ENCODE measurements at regions not wholly inside any gene's neighbourhood (a gene's known extent, or its start where the extent isn't known, plus 50 kb on each side); places are given as distances from the start of the nearest gene placed in this dataset.

DNA sequence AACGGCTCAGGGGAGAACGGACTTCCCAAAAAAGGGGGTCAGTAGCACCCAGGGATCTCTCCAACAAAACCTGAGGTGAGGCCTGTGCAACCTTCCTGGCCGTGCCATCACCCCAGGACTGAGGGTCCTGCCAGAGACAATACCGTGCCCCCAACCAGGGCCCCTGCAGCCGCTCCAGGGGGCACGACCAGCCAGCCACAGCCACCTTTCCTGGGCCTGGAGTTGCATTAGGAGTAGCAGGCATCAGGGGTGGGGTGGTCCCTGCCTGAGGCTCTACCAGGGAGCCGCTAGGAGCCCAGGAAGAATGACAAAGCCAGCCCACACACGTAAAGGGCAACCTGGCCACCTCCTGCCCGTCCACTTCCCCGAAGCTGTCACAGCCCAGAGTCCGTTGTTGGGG, 137.8 kb downstream of the BRD1 start:
- TF ChIP-seq, protein P1, sequence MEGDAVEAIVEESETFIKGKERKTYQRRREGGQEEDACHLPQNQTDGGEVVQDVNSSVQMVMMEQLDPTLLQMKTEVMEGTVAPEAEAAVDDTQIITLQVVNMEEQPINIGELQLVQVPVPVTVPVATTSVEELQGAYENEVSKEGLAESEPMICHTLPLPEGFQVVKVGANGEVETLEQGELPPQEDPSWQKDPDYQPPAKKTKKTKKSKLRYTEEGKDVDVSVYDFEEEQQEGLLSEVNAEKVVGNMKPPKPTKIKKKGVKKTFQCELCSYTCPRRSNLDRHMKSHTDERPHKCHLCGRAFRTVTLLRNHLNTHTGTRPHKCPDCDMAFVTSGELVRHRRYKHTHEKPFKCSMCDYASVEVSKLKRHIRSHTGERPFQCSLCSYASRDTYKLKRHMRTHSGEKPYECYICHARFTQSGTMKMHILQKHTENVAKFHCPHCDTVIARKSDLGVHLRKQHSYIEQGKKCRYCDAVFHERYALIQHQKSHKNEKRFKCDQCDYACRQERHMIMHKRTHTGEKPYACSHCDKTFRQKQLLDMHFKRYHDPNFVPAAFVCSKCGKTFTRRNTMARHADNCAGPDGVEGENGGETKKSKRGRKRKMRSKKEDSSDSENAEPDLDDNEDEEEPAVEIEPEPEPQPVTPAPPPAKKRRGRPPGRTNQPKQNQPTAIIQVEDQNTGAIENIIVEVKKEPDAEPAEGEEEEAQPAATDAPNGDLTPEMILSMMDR (IDR thresholded peaks at IDR 0.05; ENCODE audit: low read depth, low read length) = no peak
- TF ChIP-seq MAX (IDR thresholded peaks at IDR 0.05; ENCODE audit: low read depth, low read length) = no peak
- TF ChIP-seq POLR2A (IDR thresholded peaks at IDR 0.05; ENCODE audit: extremely low read depth, insufficient read length) = no peak
- no peak for TF ChIP-seq MYC (IDR thresholded peaks at IDR 0.05; ENCODE audit: low read depth, low read length)
- no peak for DNase-seq (ENCODE audit: low read depth)
- H3K4me3 ChIP-seq (ENCODE audit: low read depth, low read length) = no peak overlapping the region

DNA sequence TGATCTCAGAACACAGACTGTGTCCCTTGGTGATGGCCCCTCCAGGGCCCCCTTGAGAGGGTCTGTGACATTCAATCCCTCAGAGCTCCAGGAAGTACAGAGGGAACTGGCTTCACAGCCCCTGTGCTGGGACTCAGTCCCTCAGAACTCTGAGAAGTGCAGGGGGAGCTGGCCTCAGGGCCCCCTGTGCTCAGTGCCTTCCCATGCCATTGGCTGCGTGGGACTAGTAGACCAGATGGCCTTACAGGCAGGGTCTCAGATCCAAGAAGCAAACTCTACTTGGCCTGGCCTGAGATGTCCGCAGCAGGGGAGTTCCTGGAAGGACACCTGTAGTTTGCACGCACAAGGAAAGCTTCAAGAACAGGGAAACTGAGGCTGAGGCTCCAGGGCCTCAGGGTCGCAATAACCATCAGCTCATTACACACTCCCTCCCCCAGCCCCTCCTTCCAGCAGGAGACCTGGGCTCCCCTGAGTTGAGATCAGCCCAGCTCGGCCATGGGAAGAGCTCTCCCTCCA, 138.4 kb downstream of the BRD1 start:
- no peak for TF ChIP-seq POLR2A (IDR thresholded peaks at IDR 0.05; ENCODE audit: extremely low read depth, insufficient read length)
- TF ChIP-seq, protein P1 (IDR thresholded peaks at IDR 0.05; ENCODE audit: low read depth, low read length) = no peak
- no peak for TF ChIP-seq MYC (IDR thresholded peaks at IDR 0.05; ENCODE audit: low read depth, low read length)
- no peak for TF ChIP-seq MAX (IDR thresholded peaks at IDR 0.05; ENCODE audit: low read depth, low read length)
- H3K4me3 ChIP-seq (ENCODE audit: low read depth, low read length) = no peak overlapping the region
- no peak for DNase-seq (ENCODE audit: low read depth)

- H3K4me3 ChIP-seq (ENCODE audit: low read depth, low read length) = no peak overlapping the region
- TF ChIP-seq MAX (IDR thresholded peaks at IDR 0.05; ENCODE audit: low read depth, low read length) (no peak), MYC (IDR thresholded peaks at IDR 0.05; ENCODE audit: low read depth, low read length) (no peak)
- TF ChIP-seq, protein P1 (IDR thresholded peaks at IDR 0.05; ENCODE audit: low read depth, low read length) = no peak
- DNase-seq (ENCODE audit: low read depth) = no peak
These were observed 139.0 kb downstream of the BRD1 start for GRCh38 chr22:49688516-49689254.

- TF ChIP-seq MYC (IDR thresholded peaks at IDR 0.05; ENCODE audit: low read depth, low read length) = no peak
- TF ChIP-seq POLR2A (IDR thresholded peaks at IDR 0.05; ENCODE audit: extremely low read depth, insufficient read length) = no peak
- TF ChIP-seq, protein P1 (IDR thresholded peaks at IDR 0.05; ENCODE audit: low read depth, low read length) = no peak
- TF ChIP-seq MAX (IDR thresholded peaks at IDR 0.05; ENCODE audit: low read depth, low read length) = no peak
- DNase-seq (ENCODE audit: low read depth) = no peak
- H3K4me3 ChIP-seq (ENCODE audit: low read depth, low read length) = no peak overlapping the region
These were observed 139.7 kb downstream of the BRD1 start for GRCh38 chr22:49687786-49688515.

DNA sequence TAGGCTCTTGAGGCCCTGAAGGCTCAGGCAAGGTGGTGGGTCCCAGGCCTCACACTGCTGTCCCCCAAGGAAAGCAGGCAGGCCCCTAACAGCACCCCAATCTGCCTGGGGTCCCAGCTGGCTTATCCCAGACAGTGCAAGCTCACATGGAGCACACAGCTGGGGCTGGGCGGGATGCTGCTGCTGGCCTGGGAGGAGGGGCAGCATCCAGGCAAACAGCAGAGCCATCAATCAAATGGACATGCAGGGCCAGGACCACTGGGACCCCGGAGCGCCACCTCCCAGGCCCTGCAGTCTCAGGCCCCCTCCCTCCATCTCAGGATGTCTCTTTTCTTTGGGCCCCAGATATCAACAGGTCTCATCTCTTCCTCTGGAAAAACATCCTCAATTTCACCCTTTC, 140.3 kb downstream of the BRD1 start:
- no peak for TF ChIP-seq POLR2A (IDR thresholded peaks at IDR 0.05; ENCODE audit: extremely low read depth, insufficient read length)
- TF ChIP-seq MYC (IDR thresholded peaks at IDR 0.05; ENCODE audit: low read depth, low read length) = no peak
- TF ChIP-seq, protein P1 (IDR thresholded peaks at IDR 0.05; ENCODE audit: low read depth, low read length) = no peak
- TF ChIP-seq MAX (IDR thresholded peaks at IDR 0.05; ENCODE audit: low read depth, low read length) = no peak
- no peak for DNase-seq (ENCODE audit: low read depth)
- no peak overlapping the region for H3K4me3 ChIP-seq (ENCODE audit: low read depth, low read length)

Measured in NB4 (cell line).